HAP-1 (cell line): ENCODE measurements at regions not wholly inside any gene's neighbourhood (a gene's known extent, or its start where the extent isn't known, plus 50 kb on each side); places are given as distances from the start of the nearest gene placed in this dataset.

Source experiments
- DNase-seq, 2 experiments: peaks; one replicate each; pipeline ENCODE4 v3.0.0-alpha.2; 2016 to 2020; ENCODE audit warnings: low spot score in 2 of 2
- H3K27me3 ChIP-seq: fragments of 250-450 bp; sonication (Bioruptor Pico); 2 replicates; pipeline ENCODE4 v1.5.1; 2020; ENCODE audit warnings: low read depth, mild to moderate bottlenecking, moderate library complexity
- H3K36me3 ChIP-seq: fragments of 250-450 bp; sonication (Bioruptor Pico); replicated peaks from 2 replicates; pipeline ENCODE4 v1.5.1; 2020; ENCODE audit warnings: mild to moderate bottlenecking
- H3K4me1 ChIP-seq: fragments of 250-450 bp; sonication (Bioruptor Pico); 2 replicates; pipeline ENCODE4 v1.5.1; 2020; ENCODE audit warnings: mild to moderate bottlenecking
- H3K4me3 ChIP-seq: fragments of 250-450 bp; sonication (Bioruptor Pico); 2 replicates; pipeline ENCODE4 v1.5.1; 2020; ENCODE audit warnings: mild to moderate bottlenecking, moderate library complexity
- H3K9me3 ChIP-seq: fragments of 250-450 bp; sonication (Bioruptor Pico); 2 replicates; pipeline ENCODE4 v1.5.1; 2020; ENCODE audit warnings: mild to moderate bottlenecking, moderate library complexity
- in situ Hi-C: fragments of 300-500 bp; cut with MboI; formaldehyde crosslinking; loops from 3 replicates; pipeline ENCODE4 v1.14.3; 2020; ENCODE audit warnings: low sequenced_read_pairs, inconsistent platforms, mixed read lengths

DNA sequence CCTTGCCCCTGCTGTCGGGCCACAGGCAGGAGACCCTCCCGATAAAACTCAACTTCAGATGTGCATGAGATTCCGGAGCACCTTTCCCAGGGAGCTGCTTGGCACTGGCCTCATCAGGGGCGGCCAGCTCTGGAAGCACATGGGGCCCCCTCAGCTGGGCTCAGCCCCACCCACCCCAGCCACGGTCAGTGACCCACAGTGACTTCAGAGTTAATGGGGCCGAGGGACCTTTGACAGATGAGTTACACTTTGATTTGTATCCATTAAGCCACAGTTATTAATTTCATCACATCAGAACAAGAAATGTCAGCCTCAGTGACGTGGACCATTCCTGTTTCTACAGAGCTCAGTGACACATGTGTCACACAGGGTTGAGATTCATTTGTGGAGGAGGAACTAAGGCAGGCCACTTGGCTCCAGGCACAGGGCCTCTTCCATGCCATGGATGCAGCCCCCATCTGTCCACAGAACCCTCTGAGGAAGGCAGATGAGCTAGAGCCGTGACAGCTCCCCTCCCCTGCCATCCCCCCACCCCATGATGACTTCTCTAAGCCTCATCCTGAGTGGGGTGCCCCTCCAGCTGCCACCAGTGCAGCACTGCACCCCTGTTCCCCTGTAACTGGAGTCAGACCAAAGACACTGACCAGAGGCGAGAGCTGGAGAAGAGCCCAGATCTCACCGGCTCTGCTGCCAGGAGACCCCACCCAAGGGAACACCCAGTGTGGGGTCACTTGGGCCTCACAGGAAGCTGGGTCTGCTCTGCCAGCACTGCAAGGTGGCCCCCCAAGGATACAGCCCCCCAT, 69.4 kb upstream of the ADAMTS2 start:
- Histone ChIP-seq H3K4me3 (no peak overlapping the region), H3K36me3 (no peaks in the 10 kb centered on the region), H3K27me3 (no peaks in the 10 kb centered on the region), H3K4me1 (no peaks in the 10 kb centered on the region), H3K9me3 (no peaks in the 10 kb centered on the region)
- in situ Hi-C loops: no loop called here
- no peak for DNase-seq

DNA sequence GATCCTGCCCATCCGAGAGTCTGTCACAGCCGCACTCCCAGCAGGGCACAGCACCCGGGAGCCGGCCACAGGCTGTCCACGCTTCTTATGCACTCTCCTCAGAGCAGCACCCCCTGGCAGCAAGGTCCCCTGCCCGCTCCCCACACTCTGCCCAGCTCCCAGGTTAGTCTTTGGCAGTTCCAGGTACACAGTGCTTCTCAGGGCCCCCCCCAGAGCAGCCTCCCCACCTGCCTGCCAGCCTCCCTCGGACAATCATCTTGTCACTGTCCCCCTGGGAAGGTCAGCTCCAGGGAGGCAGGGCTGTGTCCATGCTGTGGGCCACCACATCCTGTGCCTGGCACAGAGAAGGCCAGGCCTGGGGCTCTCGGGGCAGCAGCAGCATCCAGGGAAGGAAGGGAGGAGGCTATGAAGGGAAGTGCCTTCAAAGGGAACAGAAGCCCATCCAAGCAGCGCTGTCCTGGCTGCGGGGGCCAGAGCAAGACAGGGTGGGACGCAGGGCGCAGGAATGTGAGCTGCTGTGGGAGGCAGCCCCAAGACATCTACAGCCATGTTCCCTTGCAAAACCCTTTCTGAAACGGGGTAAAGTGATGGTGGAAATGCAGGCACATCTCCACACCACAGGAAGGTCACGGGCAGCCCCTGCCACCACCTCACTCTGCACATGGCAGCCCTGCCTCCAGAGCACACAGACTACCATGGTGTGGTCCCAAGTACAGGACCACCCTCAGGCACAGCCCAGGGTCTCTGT, 68.6 kb upstream of the ADAMTS2 start:
- no peak for DNase-seq
- in situ Hi-C loops: no loop called here

DNA sequence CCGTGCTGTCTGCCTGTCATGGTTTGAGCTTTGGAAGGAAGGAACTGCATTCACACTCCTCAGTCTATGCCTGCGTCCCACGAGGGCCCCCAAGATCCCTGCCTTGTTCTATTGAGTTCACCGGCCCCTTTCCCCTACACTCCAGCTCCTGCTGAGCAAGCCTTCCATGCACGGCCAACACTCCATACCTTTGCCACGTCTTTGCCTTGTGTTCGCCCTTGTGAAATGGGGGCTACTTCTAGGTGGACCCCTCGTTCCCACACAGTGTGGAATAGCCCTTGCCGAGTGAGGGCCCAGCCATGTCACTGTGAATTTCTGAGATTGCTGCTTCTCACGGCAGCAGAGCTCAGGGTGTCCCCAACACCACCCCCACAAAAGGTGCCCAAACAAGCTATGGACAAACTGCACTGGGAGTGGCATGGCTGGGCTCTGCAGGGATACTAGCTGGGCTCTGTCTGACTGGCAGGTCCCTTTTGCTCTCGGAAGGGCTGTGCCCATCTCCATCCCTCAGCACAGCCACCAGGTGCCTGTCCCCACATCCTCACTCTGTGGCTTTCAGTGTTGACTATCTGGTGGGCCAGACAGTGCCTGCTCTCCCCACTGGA, 67.9 kb upstream of the ADAMTS2 start:
- H3K27me3 ChIP-seq: no peaks in the 10 kb centered on the region
- no peak for DNase-seq
- H3K4me3 ChIP-seq: no peak overlapping the region
- H3K36me3 ChIP-seq: no peaks in the 10 kb centered on the region
- no peaks in the 10 kb centered on the region for H3K9me3 ChIP-seq
- in situ Hi-C loops: no loop called here
- no peaks in the 10 kb centered on the region for H3K4me1 ChIP-seq

More for the DNA sequence above, 68.6 kb upstream of the ADAMTS2 start:
- no peaks in the 10 kb centered on the region for H3K36me3 ChIP-seq
- no peaks in the 10 kb centered on the region for H3K27me3 ChIP-seq
- no peaks in the 10 kb centered on the region for H3K4me1 ChIP-seq
- no peak overlapping the region for H3K4me3 ChIP-seq
- no peaks in the 10 kb centered on the region for H3K9me3 ChIP-seq

DNA sequence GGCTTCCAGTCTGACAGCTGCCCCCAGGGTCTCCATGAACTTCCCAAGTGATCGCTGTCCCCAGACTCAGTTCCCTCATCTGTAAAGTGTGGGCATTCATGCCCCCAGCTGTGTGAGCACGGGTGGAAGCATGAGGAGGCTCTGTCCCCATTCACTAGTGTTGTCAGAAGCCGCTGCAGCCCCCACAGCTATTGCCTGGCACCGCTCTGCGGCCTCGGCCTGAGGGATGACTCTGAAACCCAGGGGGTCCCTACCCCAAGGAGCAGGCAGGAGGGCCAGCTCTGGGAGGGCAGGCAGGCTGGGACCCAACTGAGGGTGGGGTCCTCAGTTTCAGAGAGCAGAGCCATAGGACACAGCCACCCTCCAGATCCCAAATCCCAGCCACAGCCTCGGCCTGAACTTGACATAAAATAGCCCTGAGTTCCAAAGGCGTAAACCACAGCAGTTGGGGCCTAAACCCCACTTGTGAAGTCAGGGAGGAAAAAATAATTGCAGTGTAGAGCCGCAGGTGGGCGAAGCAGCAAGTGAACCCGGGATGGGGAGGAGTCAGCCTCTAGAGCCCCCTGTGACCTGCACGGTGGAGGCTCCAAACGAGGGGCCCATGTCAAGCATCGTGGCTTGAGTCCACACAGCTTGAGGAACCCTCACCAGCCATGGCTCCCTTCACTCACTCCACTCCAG, 66.0 kb upstream of the ADAMTS2 start:
- Histone ChIP-seq H3K36me3 (no peaks in the 10 kb centered on the region), H3K9me3 (no peaks in the 10 kb centered on the region), H3K4me3 (no peak overlapping the region), H3K27me3 (no peaks in the 10 kb centered on the region), H3K4me1 (no peaks in the 10 kb centered on the region)
- in situ Hi-C loops: no loop called here
- no peak for DNase-seq

DNA sequence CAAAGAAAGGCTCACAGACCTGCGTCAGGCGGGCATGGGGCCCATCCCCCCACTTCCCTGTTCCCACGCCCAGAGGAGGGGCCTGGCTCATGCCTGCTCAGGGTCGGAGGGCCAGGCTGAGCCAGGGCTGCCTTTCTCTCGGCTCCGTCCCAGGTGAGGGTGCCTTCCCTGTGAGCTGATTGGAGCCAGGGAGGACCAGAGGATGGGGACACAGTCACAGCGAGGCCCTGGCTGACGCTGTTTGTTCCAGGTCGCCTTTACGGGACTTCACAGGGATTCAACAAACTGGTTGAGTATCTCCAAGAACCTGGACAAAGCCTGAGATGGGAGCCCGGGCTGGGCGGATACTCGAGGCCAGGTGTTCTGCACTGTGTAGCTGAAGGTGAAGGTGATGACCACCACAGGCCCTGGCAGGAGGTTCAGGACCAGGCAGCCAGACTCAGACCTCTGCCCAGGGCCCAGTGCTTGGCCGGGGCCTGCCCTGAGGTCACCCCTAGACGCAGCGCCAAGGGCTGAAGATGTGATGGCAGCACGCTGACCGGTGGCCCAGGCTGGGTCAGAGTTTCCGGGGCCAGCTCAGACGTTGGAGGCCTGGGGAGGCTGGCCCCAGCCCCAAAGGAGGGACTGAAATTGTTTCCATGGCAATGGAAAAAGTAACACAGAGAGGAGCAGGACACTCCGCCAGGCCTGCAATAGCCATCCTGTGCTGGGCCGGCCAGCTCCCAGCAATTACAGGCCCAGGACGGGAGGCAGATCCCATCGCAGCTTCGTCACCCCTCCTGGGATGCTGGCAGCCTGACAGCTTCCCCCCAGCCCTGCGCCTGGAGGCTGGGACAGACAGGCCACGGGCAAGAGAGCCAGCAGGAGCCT, 65.3 kb upstream of the ADAMTS2 start:
- Histone ChIP-seq H3K27me3 (no peaks in the 10 kb centered on the region), H3K4me3 (no peak overlapping the region), H3K4me1 (no peaks in the 10 kb centered on the region), H3K36me3 (no peaks in the 10 kb centered on the region), H3K9me3 (no peaks in the 10 kb centered on the region)
- in situ Hi-C loops: no loop called here
- no peak for DNase-seq

DNA sequence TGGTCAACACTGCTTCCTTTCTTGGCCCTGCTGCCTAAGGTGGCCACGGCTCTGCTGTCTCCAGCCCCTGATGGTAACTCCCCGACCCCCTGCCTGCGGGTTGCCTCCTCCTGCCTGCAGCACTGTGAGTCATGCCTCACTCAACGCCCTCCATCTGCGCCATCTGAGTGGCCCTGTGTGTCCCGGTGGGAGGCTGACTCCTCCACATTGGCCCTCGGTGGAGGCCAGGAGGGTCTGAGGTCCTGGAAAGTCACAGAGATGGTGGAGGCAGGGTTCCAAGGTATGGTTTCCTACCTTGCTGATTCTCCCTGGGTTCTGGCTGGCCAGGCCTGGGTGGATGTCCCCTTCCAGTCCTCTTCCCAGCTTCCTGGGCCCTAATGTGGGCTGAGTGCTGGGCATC, 64.5 kb upstream of the ADAMTS2 start:
- Histone ChIP-seq H3K4me3 (no peak overlapping the region), H3K9me3 (no peaks in the 10 kb centered on the region), H3K4me1 (no peaks in the 10 kb centered on the region), H3K36me3 (no peaks in the 10 kb centered on the region), H3K27me3 (no peaks in the 10 kb centered on the region)
- no peak for DNase-seq
- in situ Hi-C loops: no loop called here

DNA sequence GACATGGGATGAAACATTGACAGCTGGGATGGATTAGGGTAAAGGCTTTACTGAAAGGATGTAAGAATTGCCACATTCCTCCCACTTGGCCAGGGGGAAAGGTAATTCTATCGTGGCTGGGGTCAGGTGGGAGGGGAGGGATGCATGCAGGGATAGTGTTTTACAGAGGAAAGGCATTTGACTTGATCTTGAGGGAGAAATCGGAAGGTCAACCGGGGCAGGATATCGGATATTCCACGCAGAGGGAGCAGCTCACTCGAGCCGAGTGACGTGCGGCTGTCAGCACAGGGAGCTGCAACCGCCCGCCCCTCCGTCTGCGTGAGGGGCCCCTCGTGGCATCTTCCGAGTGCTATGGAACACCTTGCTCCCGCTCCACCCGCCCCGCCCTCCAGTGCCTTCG, 63.4 kb upstream of the ADAMTS2 start:
- no peak overlapping the region for H3K4me3 ChIP-seq
- H3K9me3 ChIP-seq: no peaks in the 10 kb centered on the region
- H3K36me3 ChIP-seq: no peaks in the 10 kb centered on the region
- H3K27me3 ChIP-seq: no peaks in the 10 kb centered on the region
- in situ Hi-C loops: no loop called here
- no peaks in the 10 kb centered on the region for H3K4me1 ChIP-seq
- no peak for DNase-seq

DNA sequence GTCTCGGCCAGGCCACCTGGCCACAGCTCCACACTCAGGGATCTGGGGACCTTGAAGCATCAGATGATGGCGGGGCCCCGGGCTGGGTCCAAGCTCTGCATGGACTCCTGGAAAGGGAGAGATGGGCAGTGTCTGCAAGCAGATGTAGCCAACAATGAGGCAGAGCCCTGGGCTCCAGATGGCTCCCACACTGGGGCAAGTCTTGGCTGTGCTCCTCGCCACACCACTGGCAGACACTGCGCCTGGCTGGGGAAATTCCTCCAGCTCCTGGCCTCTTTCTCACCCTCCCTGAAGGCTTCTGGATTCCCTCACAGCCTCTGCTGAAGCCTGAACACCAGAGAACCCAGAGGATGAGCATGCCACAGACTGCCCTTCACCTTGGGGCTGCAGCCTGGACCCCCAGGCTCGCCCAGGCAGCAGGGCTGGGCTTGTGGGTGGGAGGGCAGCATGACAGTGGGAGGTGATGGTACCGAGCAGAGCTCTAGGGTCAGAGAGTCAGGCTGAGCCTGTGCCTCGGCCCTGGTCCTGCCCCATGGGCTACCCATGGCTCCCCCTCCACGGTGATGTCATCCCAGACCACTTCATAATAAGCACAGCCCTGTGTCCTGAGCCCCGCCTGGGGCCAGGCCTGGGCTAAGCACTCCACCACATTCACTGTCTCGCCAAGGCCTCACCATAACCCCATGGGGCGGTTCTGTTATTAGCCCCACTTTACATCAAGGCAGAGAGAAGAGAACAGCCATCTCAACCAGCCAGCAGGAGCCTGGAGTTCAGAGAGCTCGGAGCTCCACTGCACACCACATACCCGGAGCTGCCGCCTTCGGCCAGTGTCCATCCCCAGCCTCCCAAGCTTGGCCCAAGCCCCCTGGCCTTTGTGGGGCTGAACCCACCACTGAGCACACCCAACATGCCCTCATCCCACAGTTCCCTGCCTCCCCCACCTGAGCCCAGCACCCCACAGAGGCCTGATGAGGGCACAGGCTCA, 62.2 kb upstream of the ADAMTS2 start:
- DNase-seq: no peak
- in situ Hi-C loops: no loop called here
- H3K4me3 ChIP-seq: no peak overlapping the region
- H3K9me3 ChIP-seq: 0 out of 2 replicates have a peak, but pooled peaks cover 2% of the 10 kb centered on the region
- no peaks in the 10 kb centered on the region for H3K27me3 ChIP-seq
- no peaks in the 10 kb centered on the region for H3K36me3 ChIP-seq
- no peaks in the 10 kb centered on the region for H3K4me1 ChIP-seq

- H3K4me3 ChIP-seq: no peak overlapping the region
- no peak for DNase-seq
- H3K27me3 ChIP-seq: no peaks in the 10 kb centered on the region
- peaks cover 6% of the 10 kb centered on the region; the same call in 1 of the 2 replicates for H3K9me3 ChIP-seq
- no peaks in the 10 kb centered on the region for H3K36me3 ChIP-seq
- H3K4me1 ChIP-seq: no peaks in the 10 kb centered on the region
- in situ Hi-C loops: no loop called here
These were observed 61.0 kb upstream of the ADAMTS2 start for GRCh38 chr5:179406031-179406961.

- peaks cover 11% of the 10 kb centered on the region for H3K9me3 ChIP-seq
- H3K36me3 ChIP-seq: no peaks in the 10 kb centered on the region
- no peaks in the 10 kb centered on the region for H3K4me1 ChIP-seq
- no peaks in the 10 kb centered on the region for H3K27me3 ChIP-seq
- H3K4me3 ChIP-seq: no peak overlapping the region
- in situ Hi-C loops: no loop called here
- no peak for DNase-seq
These were observed 60.3 kb upstream of the ADAMTS2 start for GRCh38 chr5:179405426-179406030.

- no peaks in the 10 kb centered on the region for H3K4me1 ChIP-seq
- no peak overlapping the region for H3K4me3 ChIP-seq
- DNase-seq: no peak
- in situ Hi-C loops: no loop called here
- H3K9me3 ChIP-seq: peaks cover 16% of the 10 kb centered on the region
- no peaks in the 10 kb centered on the region for H3K36me3 ChIP-seq
- H3K27me3 ChIP-seq: no peaks in the 10 kb centered on the region
These were observed 59.8 kb upstream of the ADAMTS2 start for GRCh38 chr5:179405054-179405416.
